ENCODE measurements at regions not wholly inside any gene's neighbourhood (a gene's known extent, or its start where the extent isn't known, plus 50 kb on each side); places are given as distances from the start of the nearest gene placed in this dataset.

- H3K27me3 ChIP-seq (ENCODE audit: control insufficient read depth, insufficient read depth, low read length, poor library complexity, severe bottlenecking): no peaks in the 10 kb centered on the region
- no peaks in the 10 kb centered on the region for H3K9me3 ChIP-seq (ENCODE audit: control insufficient read depth, low read length)
- H3K36me3 Mint-ChIP-seq (ENCODE audit: low read depth): no peaks in the 10 kb centered on the region
- no peak overlapping the region for H3K4me3 ChIP-seq (ENCODE audit: low read length)
- 96 to 100% methylated on average over 1 of the region's 2 CpGs for WGBS, 2 experiments (ENCODE audit: insufficient coverage in 1 of 2, insufficient read length in 1 of 2)
- TF ChIP-seq CTCF (conservative IDR thresholded peaks at IDR 0.05): no peak
- no peak for DNase-seq
- no peaks in the 10 kb centered on the region for H3K36me3 ChIP-seq (ENCODE audit: control insufficient read depth, insufficient read depth, low read length)
- no peak overlapping the region for H3K9ac ChIP-seq (ENCODE audit: extremely low read depth, low read length, poor library complexity, severe bottlenecking)
- H3K27ac Mint-ChIP-seq: no peak overlapping the region
- H3K27ac ChIP-seq (ENCODE audit: low read depth, low read length): no peak overlapping the region
- H3K9me3 Mint-ChIP-seq: no peaks in the 10 kb centered on the region
- H3K4me1 Mint-ChIP-seq: no peaks in the 10 kb centered on the region
- H3K4me3 Mint-ChIP-seq: no peak overlapping the region
- H3K4me1 ChIP-seq (ENCODE audit: control insufficient read depth, insufficient read depth, low read length): no peaks in the 10 kb centered on the region
- no peaks in the 10 kb centered on the region for H3K27me3 Mint-ChIP-seq (ENCODE audit: insufficient read depth)
Measured at GRCh38 chr21:28226563-28226962, 766.1 kb downstream of the LTN1 start.

GRCh38 chr21:28224191-28224726, 768.4 kb downstream of the LTN1 start:
- Mint-ChIP-seq H3K27me3 (ENCODE audit: insufficient read depth) (no peaks in the 10 kb centered on the region), H3K36me3 (ENCODE audit: low read depth) (no peaks in the 10 kb centered on the region), H3K4me1 (no peaks in the 10 kb centered on the region), H3K9me3 (no peaks in the 10 kb centered on the region), H3K27ac (no peak overlapping the region), H3K4me3 (no peak overlapping the region)
- WGBS, 2 experiments (ENCODE audit: insufficient coverage in 1 of 2, insufficient read length in 1 of 2): 84 to 92% methylated on average over 3 to 6 of the region's 6 CpGs
- no peaks in the 10 kb centered on the region for H3K4me1 ChIP-seq (ENCODE audit: control insufficient read depth, insufficient read depth, low read length)
- no peak overlapping the region for H3K9ac ChIP-seq (ENCODE audit: extremely low read depth, low read length, poor library complexity, severe bottlenecking)
- H3K36me3 ChIP-seq (ENCODE audit: control insufficient read depth, insufficient read depth, low read length): no peaks in the 10 kb centered on the region
- no peaks in the 10 kb centered on the region for H3K27me3 ChIP-seq (ENCODE audit: control insufficient read depth, insufficient read depth, low read length, poor library complexity, severe bottlenecking)
- DNase-seq: no peak
- H3K27ac ChIP-seq (ENCODE audit: low read depth, low read length): no peak overlapping the region
- TF ChIP-seq CTCF (conservative IDR thresholded peaks at IDR 0.05): no peak
- H3K9me3 ChIP-seq (ENCODE audit: control insufficient read depth, low read length): no peaks in the 10 kb centered on the region
- no peak overlapping the region for H3K4me3 ChIP-seq (ENCODE audit: low read length)

GRCh38 chr21:28221984-28222383, 770.7 kb downstream of the LTN1 start:
- H3K4me3 ChIP-seq (ENCODE audit: low read length): no peak overlapping the region
- no peaks in the 10 kb centered on the region for H3K4me1 ChIP-seq (ENCODE audit: control insufficient read depth, insufficient read depth, low read length)
- DNase-seq: no peak
- H3K36me3 ChIP-seq (ENCODE audit: control insufficient read depth, insufficient read depth, low read length): no peaks in the 10 kb centered on the region
- H3K27me3 ChIP-seq (ENCODE audit: control insufficient read depth, insufficient read depth, low read length, poor library complexity, severe bottlenecking): no peaks in the 10 kb centered on the region
- TF ChIP-seq CTCF (conservative IDR thresholded peaks at IDR 0.05): no peak
- no peak overlapping the region for H3K27ac ChIP-seq (ENCODE audit: low read depth, low read length)
- no peaks in the 10 kb centered on the region for H3K9me3 ChIP-seq (ENCODE audit: control insufficient read depth, low read length)
- H3K9me3 Mint-ChIP-seq: no peaks in the 10 kb centered on the region
- H3K4me3 Mint-ChIP-seq: no peak overlapping the region
- H3K27ac Mint-ChIP-seq: no peak overlapping the region
- H3K9ac ChIP-seq (ENCODE audit: extremely low read depth, low read length, poor library complexity, severe bottlenecking): no peak overlapping the region
- H3K4me1 Mint-ChIP-seq: no peaks in the 10 kb centered on the region
- no peaks in the 10 kb centered on the region for H3K36me3 Mint-ChIP-seq (ENCODE audit: low read depth)
- no peaks in the 10 kb centered on the region for H3K27me3 Mint-ChIP-seq (ENCODE audit: insufficient read depth)
- WGBS, 2 experiments (ENCODE audit: insufficient coverage in 1 of 2, insufficient read length in 1 of 2): 94% methylated on average over 1 of the region's 1 CpG; no CpG with 5 or more reads in 1 of the 2 experiments

All from endodermal cell (in vitro differentiated cells).